COLO668 (cell line): ENCODE measurements at regions not wholly inside any gene's neighbourhood (a gene's known extent, or its start where the extent isn't known, plus 50 kb on each side); places are given as distances from the start of the nearest gene placed in this dataset.
A peak's percentile ranks its signal among the peaks of the same experiment; 100 is the strongest.
"Not testable (repeated sequence)": the region's sequence is repeated elsewhere in the genome, so short reads cannot be mapped to it uniquely, and the experiment has no call there.

Source experiments
- DNase-seq: peaks from one replicate; lab custom pipeline; 2025; ENCODE audit not compliant: unreplicated experiment; lab: John Stamatoyannopoulos, UW

GRCh38 chr4:177235026-177235425 is 74.6 kb upstream of the NEIL3 start:
- DNase-seq, result no peak

GRCh38 chr4:177236886-177237285 is 72.8 kb upstream of the NEIL3 start:
- DNase-seq, result no peak

GRCh38 chr4:177237291-177237690 is 72.4 kb upstream of the NEIL3 start:
- no peak for DNase-seq

GRCh38 chr4:177239477-177239876 is 70.2 kb upstream of the NEIL3 start:
- DNase-seq, result no peak

GRCh38 chr4:177239878-177240277 is 69.8 kb upstream of the NEIL3 start:
- no peak for DNase-seq

GRCh38 chr4:177242651-177243286 is 66.9 kb upstream of the NEIL3 start:
- no peak for DNase-seq

GRCh38 chr4:177246641-177247584 is 62.8 kb upstream of the NEIL3 start:
- DNase-seq, result no peak

GRCh38 chr4:177250056-177250696 is 59.5 kb upstream of the NEIL3 start:
- peak; percentile 35 for DNase-seq

GRCh38 chr4:177251237-177251636 is 58.4 kb upstream of the NEIL3 start:
- no peak for DNase-seq

GRCh38 chr4:177255359-177255758 is 54.3 kb upstream of the NEIL3 start:
- no peak for DNase-seq

GRCh38 chr4:177256950-177257349 is 52.7 kb upstream of the NEIL3 start:
- DNase-seq, result no peak

GRCh38 chr4:177259466-177259865 is 50.2 kb upstream of the NEIL3 start:
- not testable (repeated sequence) for DNase-seq
